IMR-90 (cell line): ENCODE measurements at regions not wholly inside any gene's neighbourhood (a gene's known extent, or its start where the extent isn't known, plus 50 kb on each side); places are given as distances from the start of the nearest gene placed in this dataset.

ENCODE experiments used
- CHD1 ChIP-seq: IDR thresholded peaks from 2 replicates; pipeline ENCODE4 v1.6.1; 2012; ENCODE audit warnings: low read depth, low read length, improper control_type of control experiment
- CTCF ChIP-seq: conservative IDR thresholded peaks from 2 replicates; pipeline ENCODE4 v1.5.1; 2012; ENCODE audit warnings: mild to moderate bottlenecking, low read depth, low read length, improper control_type of control experiment
- ELK1 ChIP-seq: fragments of 150-350 bp; IDR thresholded peaks from 2 replicates; pipeline ENCODE4 v1.6.1; 2016; ENCODE audit warnings: low read depth, mild to moderate bottlenecking, low read length, moderate library complexity, borderline replicate concordance
- POLR2A ChIP-seq: IDR thresholded peaks from 2 replicates; pipeline ENCODE4 v1.6.1; 2012; ENCODE audit warnings: mild to moderate bottlenecking, low read depth, low read length
- USF2 ChIP-seq: fragments of 150-350 bp; IDR thresholded peaks from 2 replicates; pipeline ENCODE4 v1.6.1; 2017; ENCODE audit warnings: mild to moderate bottlenecking, antibody characterized with exemption, low read length, low read depth

GRCh38 chr18:40630496-40630895 is 1324.5 kb upstream of the PIK3C3 start:
- no peak for TF ChIP-seq CTCF
- TF ChIP-seq USF2 = no peak
- no peak for TF ChIP-seq POLR2A
- TF ChIP-seq ELK1 = no peak
- no peak for TF ChIP-seq CHD1
